NT2/D1 (cell line): ENCODE measurements at regions not wholly inside any gene's neighbourhood (a gene's known extent, or its start where the extent isn't known, plus 50 kb on each side); places are given as distances from the start of the nearest gene placed in this dataset.

Source experiments
- SUZ12 ChIP-seq: IDR thresholded peaks from 2 replicates; pipeline ENCODE4 v1.6.1; 2011; ENCODE audit not compliant: insufficient read length, insufficient read depth; ENCODE audit errors: extremely low read depth
- YY1 ChIP-seq: IDR thresholded peaks from 2 replicates; pipeline ENCODE4 v1.6.1; 2011; ENCODE audit not compliant: insufficient read length, insufficient read depth
- ZNF274 ChIP-seq: IDR thresholded peaks from 2 replicates; pipeline ENCODE4 v1.6.1; 2011; ENCODE audit warnings: mild to moderate bottlenecking, low read depth, low read length

GRCh38 chr20:19958928-19959327 lies 58.2 kb upstream of the NAA20 start:
- TF ChIP-seq YY1 = no peak
- TF ChIP-seq SUZ12 = no peak
- TF ChIP-seq ZNF274 = no peak
